HG03442 (cell line): ENCODE measurements at regions not wholly inside any gene's neighbourhood (a gene's known extent, or its start where the extent isn't known, plus 50 kb on each side); places are given as distances from the start of the nearest gene placed in this dataset.
A peak's percentile ranks its signal among the peaks of the same experiment; 100 is the strongest.
"Not testable (repeated sequence)": the region's sequence is repeated elsewhere in the genome, so short reads cannot be mapped to it uniquely, and the experiment has no call there.

Experiments used
- ATAC-seq: cut with Tn5 transposase; IDR thresholded peaks from one replicate; pipeline ENCODE4 v1.9.1; 2021; ENCODE audit warnings: mild to moderate bottlenecking, moderate library complexity; ENCODE audit not compliant: unreplicated experiment

DNA sequence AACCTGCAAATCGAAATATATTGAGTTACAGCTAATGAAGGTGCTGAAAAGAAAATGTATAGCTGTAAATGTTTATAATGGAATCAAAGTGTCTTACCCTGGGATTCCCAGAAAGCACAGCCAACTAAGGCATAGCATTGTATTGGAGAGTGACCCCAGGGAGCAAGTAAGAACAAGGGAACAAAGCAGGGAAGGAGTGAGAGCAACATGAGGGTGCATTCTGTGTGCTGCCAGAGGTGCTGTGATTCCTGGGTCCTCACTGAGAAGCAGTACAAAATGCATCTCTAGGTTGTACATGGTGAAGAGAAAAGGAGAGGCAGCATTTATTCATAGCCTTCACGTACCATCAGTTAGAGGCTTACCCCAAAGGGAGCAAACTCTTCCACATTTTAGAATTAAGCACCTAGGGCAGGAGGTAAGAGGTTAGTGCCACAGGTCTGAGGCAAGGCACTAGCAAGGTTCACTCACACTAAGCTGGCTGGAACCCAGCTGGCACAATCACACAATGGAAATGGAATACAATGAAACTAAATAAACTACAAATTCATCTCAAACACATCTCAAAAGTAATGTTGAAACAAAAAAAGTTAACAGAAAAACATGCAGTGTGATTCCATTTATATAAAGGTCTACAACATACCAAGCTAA lies 151.5 kb upstream of the C2CD4B start:
- no peak for ATAC-seq

GRCh38 chr15:62320259-62320658 lies 155.2 kb upstream of the C2CD4B start:
- no peak for ATAC-seq

DNA sequence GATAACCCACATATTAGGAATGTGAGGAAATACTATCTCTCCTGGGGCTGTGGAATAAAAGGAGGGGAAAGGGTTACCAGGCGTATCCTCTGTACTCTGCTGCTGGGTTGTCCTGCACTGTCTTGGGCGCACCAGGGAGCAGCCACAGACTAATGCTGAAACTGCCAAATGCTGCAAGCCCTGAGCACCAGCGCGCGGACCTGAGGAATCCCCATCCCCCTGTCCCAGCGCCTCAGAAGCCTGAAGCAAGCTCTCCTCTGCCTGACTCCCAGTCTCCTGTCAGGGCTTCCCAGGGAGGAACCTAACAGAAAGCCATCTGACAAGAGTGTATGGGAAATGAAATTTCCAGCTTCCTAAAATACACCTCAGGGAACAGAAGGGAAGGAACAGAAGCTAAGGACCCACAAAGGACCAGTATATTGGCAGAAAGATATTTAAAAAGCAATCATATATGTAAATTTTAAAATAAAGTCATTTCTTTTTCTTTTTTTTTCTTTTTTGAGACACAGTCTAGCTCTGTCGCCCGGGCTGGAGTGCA lies 158.3 kb upstream of the C2CD4B start:
- no peak for ATAC-seq

DNA sequence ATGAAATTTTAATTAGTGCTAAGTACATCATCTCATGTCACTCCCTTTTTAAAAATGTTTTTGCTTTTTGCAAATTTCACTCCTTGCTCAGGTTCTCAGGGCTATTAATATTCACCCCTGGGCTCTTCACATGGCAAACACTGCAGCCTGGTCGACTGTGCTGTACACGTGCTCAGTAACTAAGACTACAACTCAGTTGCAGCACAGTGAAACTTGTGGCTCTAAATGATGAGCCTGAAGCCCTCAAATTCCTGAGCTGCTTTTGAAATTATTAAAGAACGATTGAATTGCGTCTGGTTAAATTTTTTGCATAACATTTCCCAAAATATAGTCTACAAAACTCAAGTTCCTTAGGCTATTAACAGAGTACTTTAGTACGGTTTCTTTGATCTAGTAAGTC lies 159.3 kb upstream of the C2CD4B start:
- ATAC-seq = no peak

- no peak for ATAC-seq
Observed at GRCh38 chr15:62325597-62325996, 160.5 kb upstream of the C2CD4B start.

DNA sequence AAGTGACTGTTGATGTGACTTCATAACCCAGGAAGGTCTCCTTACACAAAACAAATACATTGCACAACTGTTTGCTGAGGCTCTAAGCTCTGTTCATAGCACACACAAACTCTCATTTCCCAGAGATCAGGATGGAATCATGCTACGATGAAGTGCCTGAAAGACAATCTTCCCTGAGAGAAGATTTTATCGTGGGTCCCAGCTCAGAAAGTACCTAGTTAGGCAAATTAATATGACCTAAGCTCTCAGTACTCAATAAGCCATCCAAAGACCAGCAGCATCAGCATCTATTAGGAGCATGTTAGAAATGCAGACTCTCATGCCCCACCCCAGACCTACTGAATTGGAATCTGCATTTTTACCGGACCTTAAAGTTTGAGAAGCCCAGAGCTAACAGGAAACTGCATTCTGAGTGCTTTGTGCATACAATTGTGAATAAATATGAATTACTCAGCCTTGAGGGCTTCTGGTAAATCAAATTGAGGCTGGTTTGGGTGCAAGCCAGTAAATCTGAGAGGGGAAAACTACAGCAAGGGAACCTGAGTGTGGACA lies 161.5 kb upstream of the C2CD4B start:
- ATAC-seq = no peak

DNA sequence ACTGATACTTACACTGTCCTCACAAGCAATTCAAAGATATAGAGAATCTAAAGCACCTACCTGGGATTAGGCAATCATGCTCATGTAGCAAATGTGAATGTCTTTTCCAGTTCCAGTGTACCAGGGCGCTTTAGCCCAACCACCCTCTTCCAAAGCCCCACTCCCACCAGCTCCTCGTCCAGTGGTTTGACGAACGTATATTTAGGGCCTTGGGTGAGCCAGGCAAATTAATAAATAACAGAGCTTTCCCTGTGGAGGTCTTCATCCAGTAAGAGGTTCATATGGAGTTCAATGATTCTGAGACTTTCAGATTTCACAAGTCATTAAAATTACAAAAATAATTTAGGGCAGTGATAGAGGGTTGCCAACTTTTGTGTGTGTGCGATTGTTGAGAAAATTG lies 162.3 kb upstream of the C2CD4B start:
- ATAC-seq = no peak

- not testable (repeated sequence) for ATAC-seq
Observed at GRCh38 chr15:62332472-62332871, 167.4 kb upstream of the C2CD4B start.

GRCh38 chr15:62334536-62334935 lies 169.5 kb upstream of the C2CD4B start:
- no peak for ATAC-seq

DNA sequence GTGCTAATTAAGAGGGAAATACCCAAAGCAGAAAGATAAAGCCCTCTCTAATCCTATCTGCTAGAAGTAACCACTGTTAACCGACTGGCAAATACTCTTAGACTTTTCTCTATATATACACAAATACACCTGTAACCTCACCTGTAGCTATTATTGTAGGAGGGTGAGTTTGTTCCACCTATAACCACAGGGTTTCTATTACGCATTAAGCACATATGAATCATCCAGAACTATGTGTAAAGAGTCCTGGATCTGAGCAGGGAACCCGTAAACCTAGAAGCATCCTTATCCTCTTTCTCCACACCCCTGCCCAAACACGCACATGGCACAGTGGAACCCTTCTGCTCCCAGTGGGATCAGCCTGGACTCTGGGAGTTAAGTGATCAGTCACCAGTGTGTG lies 172.8 kb upstream of the C2CD4B start:
- ATAC-seq = no peak

GRCh38 chr15:62338497-62338896 lies 173.4 kb upstream of the C2CD4B start:
- no peak for ATAC-seq

- no peak for ATAC-seq
Observed at GRCh38 chr15:62342959-62343358, 177.9 kb upstream of the C2CD4B start.

DNA sequence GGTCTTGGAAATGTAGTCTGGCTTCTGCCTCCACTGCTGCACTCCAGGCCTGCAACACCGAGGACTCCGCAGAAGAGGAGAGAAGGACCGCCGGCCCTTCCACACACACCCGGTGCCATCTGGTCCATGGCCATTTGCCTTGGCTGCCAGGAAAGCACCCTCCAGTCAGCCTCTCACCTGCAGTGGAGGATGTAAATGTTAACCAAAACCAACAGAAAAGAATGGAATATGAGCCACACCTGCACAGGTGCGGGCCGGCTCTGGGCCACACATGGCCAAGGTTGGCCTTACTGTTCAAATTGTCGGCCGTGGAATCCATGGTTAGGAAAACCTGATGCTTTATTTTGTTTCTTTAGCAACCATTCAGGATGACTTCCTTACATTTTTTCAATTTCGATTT lies 178.3 kb upstream of the C2CD4B start:
- ATAC-seq = no peak

- ATAC-seq = peak; percentile 85
Observed at GRCh38 chr15:62344806-62345539, 179.9 kb upstream of the C2CD4B start.

- no peak for ATAC-seq
Observed at GRCh38 chr15:62346168-62346567, 181.1 kb upstream of the C2CD4B start.

GRCh38 chr15:62348118-62348517 lies 183.0 kb upstream of the C2CD4B start:
- ATAC-seq = no peak

DNA sequence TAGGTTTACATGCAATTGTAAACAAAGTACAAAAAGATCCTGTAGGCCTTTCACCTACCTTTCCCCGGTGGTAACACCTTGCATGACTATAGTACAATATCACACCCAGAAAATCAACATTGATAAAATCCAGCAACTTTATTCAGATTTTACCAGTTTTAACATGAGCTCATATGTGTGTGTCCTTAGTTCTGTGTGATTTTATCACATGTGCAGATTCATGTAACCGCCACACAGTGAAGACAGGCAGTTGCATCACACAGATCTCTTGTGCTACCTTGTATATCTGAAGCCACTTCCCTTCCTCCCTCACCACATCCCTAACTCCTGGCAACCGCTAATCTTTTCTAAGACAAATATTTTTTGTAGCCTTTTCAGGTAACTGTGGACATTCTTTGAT lies 183.5 kb upstream of the C2CD4B start:
- no peak for ATAC-seq

DNA sequence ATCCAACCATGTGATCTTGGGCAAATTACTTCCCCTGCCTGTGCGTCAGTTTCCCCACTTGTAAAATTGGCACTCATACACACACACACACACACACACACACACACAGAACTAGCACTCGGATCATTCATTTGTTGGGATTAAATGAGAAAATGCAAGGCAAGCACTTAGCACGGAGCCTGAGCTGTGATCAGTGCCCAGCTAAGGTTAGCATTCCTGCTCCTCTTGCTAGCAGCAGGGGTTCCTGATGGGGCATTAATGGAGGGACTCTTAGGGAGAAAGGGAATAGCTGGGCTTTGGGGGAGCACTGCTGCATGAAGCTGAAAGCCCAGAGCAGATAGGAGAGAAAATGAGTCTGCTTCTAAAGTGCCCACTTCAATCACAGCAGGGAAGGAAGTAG lies 187.7 kb upstream of the C2CD4B start:
- ATAC-seq = no peak

DNA sequence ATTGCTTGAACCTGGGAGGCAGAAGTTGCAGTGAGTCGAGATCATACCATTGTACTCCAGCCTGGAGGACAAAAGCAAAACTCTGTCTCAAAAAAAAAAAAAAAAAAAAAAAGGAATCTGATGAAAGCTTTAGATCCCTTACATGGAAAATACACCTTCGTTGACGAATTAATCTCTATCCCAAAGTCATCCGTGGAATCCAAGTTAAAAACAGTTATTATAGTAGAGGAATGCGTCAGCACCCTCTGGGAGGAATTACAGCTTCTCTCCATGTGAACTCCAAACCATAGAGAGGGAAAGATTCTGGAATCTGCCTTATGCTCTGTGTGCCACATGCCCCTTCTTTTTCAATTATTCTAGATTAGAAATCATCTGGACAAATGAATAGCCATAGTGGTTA lies 192.3 kb upstream of the C2CD4B start:
- ATAC-seq = no peak

- ATAC-seq = no peak
Observed at GRCh38 chr15:62359416-62359815, 194.3 kb upstream of the C2CD4B start.

DNA sequence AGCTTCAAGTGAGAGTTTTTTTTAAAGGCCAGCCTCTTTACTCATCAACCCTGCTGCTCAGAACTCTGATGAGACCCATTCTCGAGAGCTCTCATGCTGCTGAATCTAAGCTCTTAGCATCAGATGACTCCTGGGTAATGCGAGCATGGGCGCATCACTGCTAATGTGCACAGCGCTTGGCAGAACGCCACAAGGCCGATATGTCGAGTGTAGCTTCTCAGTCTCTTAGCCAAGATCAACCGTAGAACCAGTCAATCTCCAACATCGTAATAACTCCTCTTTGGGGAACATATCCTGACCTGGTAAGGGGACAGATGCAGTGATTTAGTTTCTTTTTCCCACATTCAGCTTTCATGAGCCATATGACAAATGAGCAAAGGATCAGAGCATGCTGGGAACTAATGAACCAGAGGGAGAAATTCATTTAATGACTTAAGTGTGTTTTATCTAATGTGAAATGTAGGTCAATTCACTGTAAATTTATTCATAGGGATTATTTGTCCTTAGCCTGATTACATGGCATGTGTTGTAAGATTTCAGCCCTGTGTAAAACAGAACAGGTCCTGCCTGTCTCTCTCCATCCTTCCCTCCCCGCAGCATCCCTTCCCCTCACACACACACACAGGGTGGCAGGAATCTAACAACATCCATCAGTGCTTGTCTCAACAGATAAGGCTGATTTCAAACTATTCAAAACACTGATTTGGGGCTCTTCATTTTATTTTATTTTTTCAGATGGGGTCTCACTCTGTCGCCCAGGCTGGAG lies 195.4 kb upstream of the C2CD4B start:
- ATAC-seq = no peak
